GM12873 (cell line): ENCODE measurements at regions not wholly inside any gene's neighbourhood (a gene's known extent, or its start where the extent isn't known, plus 50 kb on each side); places are given as distances from the start of the nearest gene placed in this dataset.

Source experiments
- CTCF ChIP-seq: IDR thresholded peaks from 2 replicates; pipeline ENCODE4 v1.5.1; 2012; ENCODE audit warnings: low read depth, mild to moderate bottlenecking, moderate library complexity, low read length, control low read depth; ENCODE audit not compliant: insufficient read depth; ENCODE audit errors: missing control alignments

GRCh38 chr17:45631941-45632340, 141.4 kb upstream of the PLEKHM1 start:
- no peak for TF ChIP-seq CTCF

- TF ChIP-seq CTCF: no peak
These were observed 144.7 kb upstream of the CRHR1 start for GRCh38 chr17:45639297-45639849.

GRCh38 chr17:45640141-45640850, 143.8 kb upstream of the CRHR1 start:
- TF ChIP-seq CTCF: peak; percentile 99

DNA sequence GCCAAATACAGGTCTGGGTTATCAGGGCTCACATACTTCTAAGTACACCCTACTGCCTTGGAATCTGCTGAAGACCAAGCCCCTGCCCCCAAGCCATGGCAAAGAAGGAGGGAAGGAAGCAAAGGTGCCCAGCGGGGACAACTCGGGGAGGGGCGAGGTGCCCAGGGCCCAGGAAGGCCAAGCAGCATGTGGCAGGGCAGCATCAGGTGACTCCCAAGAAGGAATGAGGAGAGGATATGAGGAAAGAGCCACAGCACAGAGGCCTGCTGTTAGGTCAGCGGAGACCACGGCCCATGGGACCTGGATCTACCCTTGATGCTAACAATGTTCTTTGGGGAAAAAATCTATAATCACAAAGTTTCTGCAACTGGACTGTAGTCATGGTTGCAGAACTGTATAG, 142.6 kb upstream of the CRHR1 start:
- no peak for TF ChIP-seq CTCF

DNA sequence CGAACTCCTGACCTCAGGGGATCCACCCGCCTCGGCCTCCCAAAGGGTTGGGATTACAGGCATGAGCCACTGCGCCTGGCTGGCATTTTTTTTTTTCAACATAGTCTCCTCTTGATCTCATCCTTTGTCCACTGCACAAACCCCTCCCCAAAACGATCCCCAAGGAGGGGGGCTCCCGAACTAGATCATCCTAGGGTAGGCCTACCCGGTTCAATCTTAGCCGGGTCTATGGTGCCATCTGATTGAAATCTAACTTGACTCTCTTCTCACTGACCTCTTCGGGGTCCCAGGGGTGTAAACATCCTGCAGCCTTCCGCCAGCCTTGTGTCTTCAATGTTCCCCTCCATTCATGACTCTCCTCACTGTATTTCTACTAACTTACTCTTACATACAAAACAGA, 140.5 kb upstream of the CRHR1 start:
- no peak for TF ChIP-seq CTCF

- TF ChIP-seq CTCF: no peak
These were observed 138.8 kb upstream of the CRHR1 start for GRCh38 chr17:45645330-45645729.

DNA sequence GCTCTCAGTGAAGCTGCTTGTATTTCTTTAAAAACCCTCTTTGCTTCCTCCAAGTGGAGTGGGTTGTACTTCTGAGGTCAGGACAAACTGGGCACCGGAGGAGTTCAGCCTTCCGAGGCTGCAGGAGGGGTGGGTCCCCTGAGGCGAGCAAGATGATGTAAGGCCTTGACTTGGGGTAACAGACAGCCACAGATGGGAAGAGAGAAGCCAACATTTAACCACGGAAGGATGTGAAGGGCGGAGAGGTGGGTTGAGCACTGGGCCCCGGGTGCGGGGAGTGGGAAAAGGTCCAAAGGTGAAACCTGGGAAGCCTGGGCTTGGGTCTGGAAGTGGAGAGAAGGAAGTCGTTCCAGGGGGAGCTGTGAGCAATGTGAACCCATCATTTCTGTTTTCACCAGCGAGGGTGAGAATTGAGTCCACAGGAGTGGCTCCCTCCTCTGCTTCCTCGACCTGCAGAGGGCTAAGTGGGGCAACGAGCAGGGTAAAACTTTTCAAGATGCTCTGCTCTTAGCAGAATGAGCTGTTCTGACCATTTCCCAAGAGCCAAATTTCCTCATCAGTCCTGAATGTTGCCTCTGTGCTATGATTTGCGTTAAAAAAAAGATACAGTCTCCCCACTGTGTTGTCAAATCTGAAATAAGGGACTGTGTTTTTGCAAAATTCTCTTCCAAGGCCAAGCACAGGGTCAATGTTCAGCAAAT, 137.7 kb upstream of the CRHR1 start:
- no peak for TF ChIP-seq CTCF
